GM12865 (cell line): ENCODE measurements at regions not wholly inside any gene's neighbourhood (a gene's known extent, or its start where the extent isn't known, plus 50 kb on each side); places are given as distances from the start of the nearest gene placed in this dataset.
"Not testable (repeated sequence)": the region's sequence is repeated elsewhere in the genome, so short reads cannot be mapped to it uniquely, and the experiment has no call there.

ENCODE experiments used
- DNase-seq: peaks from one replicate; pipeline ENCODE4 v3.0.0; 2010; ENCODE audit warnings: low read depth
- H3K4me3 ChIP-seq: 2 replicates; pipeline ENCODE4 v1.5.1; 2011; ENCODE audit warnings: mild to moderate bottlenecking, low read depth, low read length, control low read depth
- CTCF ChIP-seq: IDR thresholded peaks from 2 replicates; pipeline ENCODE4 v1.5.1; 2011; ENCODE audit warnings: low read length, control low read depth, low read depth, inconsistent platforms; ENCODE audit not compliant: insufficient read depth; ENCODE audit errors: missing control alignments

- DNase-seq: peak; percentile 27
- TF ChIP-seq CTCF: peak; percentile 67
- no peak overlapping the region for H3K4me3 ChIP-seq
These were observed 88.6 kb downstream of the LYZL1 start for GRCh38 chr10:29377333-29377961.

- no peak for TF ChIP-seq CTCF
These were observed 89.2 kb downstream of the LYZL1 start for GRCh38 chr10:29378106-29378505.

GRCh38 chr10:29379208-29379607, 90.3 kb downstream of the LYZL1 start:
- TF ChIP-seq CTCF: no peak
- DNase-seq: peak; percentile 21
- H3K4me3 ChIP-seq: no peak overlapping the region

More at GRCh38 chr10:29378106-29378505, 89.2 kb downstream of the LYZL1 start:
- H3K4me3 ChIP-seq: no peak overlapping the region
- no peak for DNase-seq

GRCh38 chr10:29379777-29380598, 91.1 kb downstream of the LYZL1 start:
- H3K4me3 ChIP-seq: not testable (repeated sequence)
- DNase-seq: peak; percentile 30

GRCh38 chr10:29380599-29381511, 92.0 kb downstream of the LYZL1 start:
- not testable (repeated sequence) for DNase-seq

GRCh38 chr10:29386342-29386999, 97.6 kb downstream of the LYZL1 start:
- TF ChIP-seq CTCF: peak; percentile 51
- H3K4me3 ChIP-seq: peak overlapping the region; percentile 39; the same call in 1 of the 2 replicates
- peak; percentile 54 for DNase-seq

More at GRCh38 chr10:29380599-29381511, 92.0 kb downstream of the LYZL1 start:
- H3K4me3 ChIP-seq: not testable (repeated sequence)

GRCh38 chr10:29387269-29387668, 98.4 kb downstream of the LYZL1 start:
- H3K4me3 ChIP-seq: no peak overlapping the region
- DNase-seq: no peak
- no peak for TF ChIP-seq CTCF

GRCh38 chr10:29388112-29388511, 99.2 kb downstream of the LYZL1 start:
- DNase-seq, H3K4me3 ChIP-seq: not testable (repeated sequence)
